NCI-H748 (cell line): ENCODE measurements at regions not wholly inside any gene's neighbourhood (a gene's known extent, or its start where the extent isn't known, plus 50 kb on each side); places are given as distances from the start of the nearest gene placed in this dataset.
A peak's percentile ranks its signal among the peaks of the same experiment; 100 is the strongest.

Source experiments
- DNase-seq: peaks from one replicate; lab custom pipeline; 2025; ENCODE audit not compliant: unreplicated experiment; lab: John Stamatoyannopoulos, UW

- DNase-seq: no peak
Measured at GRCh38 chr3:177753451-177754155, 556.3 kb upstream of the TBL1XR1 start.

GRCh38 chr3:177754508-177754921 is 557.2 kb upstream of the TBL1XR1 start:
- DNase-seq: no peak

GRCh38 chr3:177758126-177758525 is 560.8 kb upstream of the TBL1XR1 start:
- DNase-seq: no peak

- DNase-seq: no peak
Measured at GRCh38 chr3:177760803-177761202, 563.5 kb upstream of the TBL1XR1 start.

- DNase-seq: no peak
Measured at GRCh38 chr3:177764377-177764912, 567.2 kb upstream of the TBL1XR1 start.

- DNase-seq: no peak
Measured at GRCh38 chr3:177764933-177765332, 567.7 kb upstream of the TBL1XR1 start.

- DNase-seq: no peak
Measured at GRCh38 chr3:177770383-177771230, 573.3 kb upstream of the TBL1XR1 start.

GRCh38 chr3:177771780-177772179 is 574.5 kb upstream of the TBL1XR1 start:
- DNase-seq: no peak

GRCh38 chr3:177772908-177773557 is 575.8 kb upstream of the TBL1XR1 start:
- DNase-seq: no peak

- no peak for DNase-seq
Measured at GRCh38 chr3:177773717-177774116, 576.4 kb upstream of the TBL1XR1 start.

GRCh38 chr3:177776661-177777101 is 579.4 kb upstream of the TBL1XR1 start:
- peak; percentile 21 for DNase-seq

- peak; percentile 74 for DNase-seq
Measured at GRCh38 chr3:177777699-177778098, 580.4 kb upstream of the TBL1XR1 start.

GRCh38 chr3:177778633-177779032 is 581.4 kb upstream of the TBL1XR1 start:
- DNase-seq: no peak

- DNase-seq: no peak
Measured at GRCh38 chr3:177781686-177782161, 584.4 kb upstream of the TBL1XR1 start.

GRCh38 chr3:177783338-177783737 is 586.1 kb upstream of the TBL1XR1 start:
- DNase-seq: no peak

GRCh38 chr3:177783767-177784166 is 586.5 kb upstream of the TBL1XR1 start:
- DNase-seq: no peak

- no peak for DNase-seq
Measured at GRCh38 chr3:177787279-177788041, 590.2 kb upstream of the TBL1XR1 start.

- no peak for DNase-seq
Measured at GRCh38 chr3:177789500-177789899, 592.2 kb upstream of the TBL1XR1 start.

- no peak for DNase-seq
Measured at GRCh38 chr3:177792311-177793030, 595.2 kb upstream of the TBL1XR1 start.

GRCh38 chr3:177793451-177793850 is 596.2 kb upstream of the TBL1XR1 start:
- DNase-seq: no peak
